ENCODE measurements at regions not wholly inside any gene's neighbourhood (a gene's known extent, or its start where the extent isn't known, plus 50 kb on each side); places are given as distances from the start of the nearest gene placed in this dataset.
"Not testable (repeated sequence)": the region's sequence is repeated elsewhere in the genome, so short reads cannot be mapped to it uniquely, and the experiment has no call there.

- DNase-seq, result no peak
Measured at GRCh38 chr5:104652271-104652861, 1089.8 kb upstream of the NUDT12 start.

GRCh38 chr5:104650313-104651055 is 1087.9 kb upstream of the NUDT12 start:
- DNase-seq, result no peak

- no peak for DNase-seq
Measured at GRCh38 chr5:104646416-104646815, 1083.8 kb upstream of the NUDT12 start.

- no peak for DNase-seq
Measured at GRCh38 chr5:104643320-104643719, 1080.7 kb upstream of the NUDT12 start.

GRCh38 chr5:104635227-104635626 is 1072.6 kb upstream of the NUDT12 start:
- peak; percentile 59 for DNase-seq

- peak; percentile 44 for DNase-seq
Measured at GRCh38 chr5:104628911-104629310, 1066.3 kb upstream of the NUDT12 start.

- no peak for DNase-seq
Measured at GRCh38 chr5:104626122-104626521, 1063.5 kb upstream of the NUDT12 start.

- no peak for DNase-seq
Measured at GRCh38 chr5:104612005-104612404, 1049.4 kb upstream of the NUDT12 start.

- DNase-seq, result no peak
Measured at GRCh38 chr5:104611135-104611767, 1048.7 kb upstream of the NUDT12 start.

GRCh38 chr5:104606258-104606829 is 1043.8 kb upstream of the NUDT12 start:
- DNase-seq, result no peak

- DNase-seq, result no peak
Measured at GRCh38 chr5:104599726-104600125, 1037.1 kb upstream of the NUDT12 start.

- no peak for DNase-seq
Measured at GRCh38 chr5:104598285-104598684, 1035.7 kb upstream of the NUDT12 start.

- no peak for DNase-seq
Measured at GRCh38 chr5:104594850-104595249, 1032.3 kb upstream of the NUDT12 start.

GRCh38 chr5:104576677-104577076 is 1014.1 kb upstream of the NUDT12 start:
- no peak for DNase-seq

GRCh38 chr5:104573949-104574709 is 1011.5 kb upstream of the NUDT12 start:
- no peak for DNase-seq

- DNase-seq, result no peak
Measured at GRCh38 chr5:104569621-104570020, 1007.0 kb upstream of the NUDT12 start.

GRCh38 chr5:104564530-104564929 is 1001.9 kb upstream of the NUDT12 start:
- no peak for DNase-seq

- DNase-seq, result no peak
Measured at GRCh38 chr5:104556957-104557356, 994.4 kb upstream of the NUDT12 start.

GRCh38 chr5:104551628-104552027 is 989.0 kb upstream of the NUDT12 start:
- DNase-seq, result no peak

- DNase-seq, result not testable (repeated sequence)
Measured at GRCh38 chr5:104546871-104547270, 984.3 kb upstream of the NUDT12 start.

- no peak for DNase-seq
Measured at GRCh38 chr5:104541141-104541785, 978.7 kb upstream of the NUDT12 start.

- DNase-seq, result peak; percentile 58
Measured at GRCh38 chr5:104540448-104540847, 977.9 kb upstream of the NUDT12 start.

Measured in fibroblast of skin of back (primary cell).